ENCODE measurements at regions not wholly inside any gene's neighbourhood (a gene's known extent, or its start where the extent isn't known, plus 50 kb on each side); places are given as distances from the start of the nearest gene placed in this dataset.

GRCh38 chr18:5024741-5025140, 172.3 kb downstream of the AKAIN1 start:
- TF ChIP-seq CTCF (IDR thresholded peaks at IDR 0.05) (no peak), EP300 (IDR thresholded peaks at IDR 0.05) (no peak)
